Parathyroid adenoma (tissue), 2 donors: ENCODE measurements at regions not wholly inside any gene's neighbourhood (a gene's known extent, or its start where the extent isn't known, plus 50 kb on each side); places are given as distances from the start of the nearest gene placed in this dataset.

Source experiments
- H2AFZ ChIP-seq: fragments of 300-600 bp; sonication (generic); one replicate; pipeline ENCODE4 v1.7.0; 2017; ENCODE audit warnings: antibody characterized with exemption, mild to moderate bottlenecking
- H3K27ac ChIP-seq: fragments of 300-600 bp; sonication (generic); one replicate; pipeline ENCODE4 v1.7.0; 2017
- H3K27me3 ChIP-seq: fragments of 300-600 bp; sonication (generic); one replicate; pipeline ENCODE4 v1.7.0; 2017; ENCODE audit warnings: low read length; ENCODE audit not compliant: control insufficient read depth, insufficient read depth
- H3K36me3 ChIP-seq: fragments of 300-600 bp; sonication (generic); one replicate; pipeline ENCODE4 v1.7.0; 2017; ENCODE audit warnings: low read length; ENCODE audit not compliant: control insufficient read depth, insufficient read depth
- H3K4me1 ChIP-seq: fragments of 300-600 bp; sonication (generic); one replicate; pipeline ENCODE4 v1.7.0; 2017; ENCODE audit warnings: control low read depth
- H3K4me2 ChIP-seq: fragments of 300-600 bp; sonication (generic); one replicate; pipeline ENCODE4 v1.7.0; 2017; ENCODE audit warnings: low read length
- H3K4me3 ChIP-seq: fragments of 300-600 bp; sonication (generic); one replicate; pipeline ENCODE4 v1.7.0; 2017; ENCODE audit warnings: low read depth, low read length
- H3K79me2 ChIP-seq: fragments of 300-600 bp; sonication (generic); one replicate; pipeline ENCODE4 v1.7.0; 2017; ENCODE audit warnings: control low read depth
- H3K9ac ChIP-seq: fragments of 300-600 bp; sonication (generic); one replicate; pipeline ENCODE4 v1.7.0; 2017; ENCODE audit warnings: mild to moderate bottlenecking
- H3K9me3 ChIP-seq: fragments of 300-600 bp; sonication (generic); one replicate; pipeline ENCODE4 v1.7.0; 2017; ENCODE audit warnings: low read length; ENCODE audit not compliant: control insufficient read depth
- CTCF ChIP-seq: fragments of 300-600 bp; sonication (generic); IDR thresholded peaks from one replicate; pipeline ENCODE4 v1.7.0; 2017; ENCODE audit warnings: antibody characterized with exemption, mild to moderate bottlenecking
- donor health status: primary hyperparathyroidism.

GRCh38 chr4:188958346-188958745, 819.1 kb downstream of the TRIML1 start:
- no peaks in the 10 kb centered on the region for H3K27me3 ChIP-seq
- no peak for TF ChIP-seq CTCF
- H3K27ac ChIP-seq: no peak overlapping the region
- H3K4me1 ChIP-seq: no peaks in the 10 kb centered on the region
- H3K79me2 ChIP-seq: no peaks in the 10 kb centered on the region
- H2AFZ ChIP-seq: no peak overlapping the region
- no peaks in the 10 kb centered on the region for H3K36me3 ChIP-seq
- no peak overlapping the region for H3K4me3 ChIP-seq
- H3K9me3 ChIP-seq: no peaks in the 10 kb centered on the region
- H3K9ac ChIP-seq: no peak overlapping the region
- H3K4me2 ChIP-seq: no peak overlapping the region

DNA sequence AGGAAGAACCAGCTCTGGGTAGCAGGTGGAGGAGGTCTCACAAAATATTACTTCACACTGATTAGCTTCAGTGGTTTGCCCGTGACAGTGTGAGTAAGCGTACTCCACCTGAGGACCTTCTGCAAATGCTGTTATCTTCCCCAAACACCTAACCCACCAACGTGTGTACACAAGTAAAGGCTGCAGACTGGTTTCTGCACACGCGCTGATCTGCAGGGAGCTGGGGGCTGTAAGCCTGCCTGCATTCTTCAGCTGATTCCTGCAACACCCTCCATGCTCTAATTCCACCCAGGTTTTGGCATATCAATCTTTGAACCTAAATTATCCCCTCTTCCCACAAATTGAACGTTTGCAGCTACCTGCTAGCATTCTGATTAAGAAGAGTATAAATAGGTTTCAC, 820.2 kb downstream of the TRIML1 start:
- Histone ChIP-seq H3K27ac (no peak overlapping the region), H3K9me3 (no peaks in the 10 kb centered on the region), H3K36me3 (no peaks in the 10 kb centered on the region), H3K9ac (no peak overlapping the region), H3K4me1 (no peaks in the 10 kb centered on the region), H3K4me3 (no peak overlapping the region), H3K27me3 (no peaks in the 10 kb centered on the region), H3K79me2 (no peaks in the 10 kb centered on the region), H3K4me2 (no peak overlapping the region), H2AFZ (no peak overlapping the region)
- no peak for TF ChIP-seq CTCF

DNA sequence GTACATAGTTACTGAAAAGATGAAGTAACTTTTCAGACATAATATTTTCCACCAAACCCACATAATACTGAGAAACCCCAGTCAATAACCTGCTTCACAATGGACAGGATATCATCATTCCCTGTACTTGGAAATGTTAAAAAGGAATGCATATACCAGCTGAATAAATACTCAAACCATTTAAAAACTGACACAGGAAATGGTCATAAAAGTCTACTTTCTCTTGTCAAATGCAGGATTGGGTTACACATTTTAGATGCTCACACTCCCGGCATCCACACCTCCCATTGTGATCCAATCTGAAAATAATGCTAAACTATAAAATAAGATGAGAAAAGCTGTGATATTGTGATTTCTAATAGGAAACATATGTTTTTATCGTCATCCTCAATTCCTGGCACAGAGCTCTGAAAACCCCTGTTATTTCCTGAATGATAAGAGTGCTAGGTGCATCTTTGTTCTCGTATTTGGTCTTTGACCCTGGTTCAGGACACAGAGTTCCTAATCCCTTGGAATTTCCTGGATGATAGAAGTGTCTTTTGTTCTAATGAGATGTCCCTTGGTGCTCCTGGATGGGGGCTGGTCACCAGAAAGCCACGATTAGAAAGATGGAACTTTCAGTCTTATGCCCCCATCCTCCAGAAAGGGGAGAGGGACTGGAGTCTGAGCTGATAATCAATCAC, 821.3 kb downstream of the TRIML1 start:
- Histone ChIP-seq H3K9me3 (no peaks in the 10 kb centered on the region), H3K4me3 (no peak overlapping the region), H3K79me2 (no peaks in the 10 kb centered on the region), H2AFZ (no peak overlapping the region), H3K27me3 (no peaks in the 10 kb centered on the region), H3K27ac (no peak overlapping the region), H3K4me2 (no peak overlapping the region), H3K9ac (no peak overlapping the region), H3K36me3 (no peaks in the 10 kb centered on the region), H3K4me1 (no peaks in the 10 kb centered on the region)
- no peak for TF ChIP-seq CTCF

DNA sequence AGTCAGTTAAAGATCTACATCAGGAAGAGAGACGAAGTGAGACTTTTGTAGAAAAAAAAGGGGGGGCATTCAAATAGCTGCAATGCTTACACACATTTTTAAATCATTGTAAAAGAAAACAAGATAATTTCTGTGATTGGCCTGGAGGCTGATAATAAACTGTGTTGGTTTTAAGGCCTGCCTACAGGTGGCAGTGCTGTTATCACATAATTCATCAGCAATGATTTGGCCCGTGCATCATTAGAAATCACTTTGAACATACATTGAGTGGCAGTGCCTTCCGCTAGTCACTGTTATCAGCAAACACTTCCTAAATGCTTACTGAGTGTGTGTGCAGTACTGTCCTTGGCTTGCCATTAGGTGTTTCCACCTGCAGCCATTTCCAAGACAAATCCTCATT, 831.9 kb downstream of the TRIML1 start:
- H3K27ac ChIP-seq: no peak overlapping the region
- H3K4me1 ChIP-seq: no peaks in the 10 kb centered on the region
- H3K36me3 ChIP-seq: no peaks in the 10 kb centered on the region
- H3K4me3 ChIP-seq: peak overlapping the region; percentile 6
- H3K9ac ChIP-seq: no peak overlapping the region
- no peaks in the 10 kb centered on the region for H3K9me3 ChIP-seq
- H2AFZ ChIP-seq: no peak overlapping the region
- peak overlapping the region; percentile 43 for H3K4me2 ChIP-seq
- no peaks in the 10 kb centered on the region for H3K79me2 ChIP-seq
- no peaks in the 10 kb centered on the region for H3K27me3 ChIP-seq
- TF ChIP-seq CTCF: no peak

- H3K27ac ChIP-seq: no peak overlapping the region
- H3K36me3 ChIP-seq: no peaks in the 10 kb centered on the region
- no peak overlapping the region for H3K4me3 ChIP-seq
- H3K9ac ChIP-seq: no peak overlapping the region
- no peak overlapping the region for H3K4me2 ChIP-seq
- no peaks in the 10 kb centered on the region for H3K9me3 ChIP-seq
- H3K79me2 ChIP-seq: no peaks in the 10 kb centered on the region
- TF ChIP-seq CTCF: no peak
- H3K4me1 ChIP-seq: peaks cover 10% of the 10 kb centered on the region
- no peak overlapping the region for H2AFZ ChIP-seq
- no peaks in the 10 kb centered on the region for H3K27me3 ChIP-seq
Observed at GRCh38 chr4:188975271-188975670, 836.0 kb downstream of the TRIML1 start.
